Colon (tissue), 2 donors: ENCODE measurements at regions not wholly inside any gene's neighbourhood (a gene's known extent, or its start where the extent isn't known, plus 50 kb on each side); places are given as distances from the start of the nearest gene placed in this dataset.
"Not testable (repeated sequence)": the region's sequence is repeated elsewhere in the genome, so short reads cannot be mapped to it uniquely, and the experiment has no call there.

Source experiments
- FAIRE-seq: peaks from 2 replicates; lab custom pipeline; 2012; peaks lifted over from hg19 to GRCh38; lab: Jason Lieb, UNC
- donor health status: control.
- donor health status: control.

GRCh38 chr3:70486414-70487017 is 174.1 kb upstream of the MDFIC2 start:
- no peak for FAIRE-seq

- FAIRE-seq = no peak
Measured at GRCh38 chr3:70476174-70476573, 163.7 kb upstream of the MDFIC2 start.

GRCh38 chr3:70471464-70472342 is 159.3 kb upstream of the MDFIC2 start:
- FAIRE-seq = no peak

GRCh38 chr3:70466096-70466495 is 153.7 kb upstream of the MDFIC2 start:
- no peak for FAIRE-seq

GRCh38 chr3:70464876-70465275 is 152.4 kb upstream of the MDFIC2 start:
- no peak for FAIRE-seq

GRCh38 chr3:70464465-70464864 is 152.0 kb upstream of the MDFIC2 start:
- FAIRE-seq = no peak

- not testable (repeated sequence) for FAIRE-seq
Measured at GRCh38 chr3:70450220-70450619, 137.8 kb upstream of the MDFIC2 start.

- FAIRE-seq = not testable (repeated sequence)
Measured at GRCh38 chr3:70435422-70435821, 123.0 kb upstream of the MDFIC2 start.

GRCh38 chr3:70433091-70433490 is 120.7 kb upstream of the MDFIC2 start:
- no peak for FAIRE-seq

- FAIRE-seq = no peak
Measured at GRCh38 chr3:70431911-70432310, 119.5 kb upstream of the MDFIC2 start.

GRCh38 chr3:70426071-70426470 is 113.6 kb upstream of the MDFIC2 start:
- FAIRE-seq = no peak

GRCh38 chr3:70421506-70421905 is 109.1 kb upstream of the MDFIC2 start:
- no peak for FAIRE-seq

GRCh38 chr3:70409018-70409417 is 96.6 kb upstream of the MDFIC2 start:
- FAIRE-seq = no peak

GRCh38 chr3:70400194-70400593 is 87.8 kb upstream of the MDFIC2 start:
- FAIRE-seq = no peak

- no peak for FAIRE-seq
Measured at GRCh38 chr3:70393881-70394612, 81.6 kb upstream of the MDFIC2 start.

- no peak for FAIRE-seq
Measured at GRCh38 chr3:70392227-70392626, 79.8 kb upstream of the MDFIC2 start.

- FAIRE-seq = no peak
Measured at GRCh38 chr3:70387889-70388288, 75.5 kb upstream of the MDFIC2 start.

- FAIRE-seq = no peak
Measured at GRCh38 chr3:70386846-70387245, 74.4 kb upstream of the MDFIC2 start.

- FAIRE-seq = no peak
Measured at GRCh38 chr3:70386043-70386442, 73.6 kb upstream of the MDFIC2 start.

- no peak for FAIRE-seq
Measured at GRCh38 chr3:70383360-70383831, 71.0 kb upstream of the MDFIC2 start.

GRCh38 chr3:70374179-70374578 is 61.7 kb upstream of the MDFIC2 start:
- no peak for FAIRE-seq
